ENCODE measurements at regions not wholly inside any gene's neighbourhood (a gene's known extent, or its start where the extent isn't known, plus 50 kb on each side); places are given as distances from the start of the nearest gene placed in this dataset.

DNA sequence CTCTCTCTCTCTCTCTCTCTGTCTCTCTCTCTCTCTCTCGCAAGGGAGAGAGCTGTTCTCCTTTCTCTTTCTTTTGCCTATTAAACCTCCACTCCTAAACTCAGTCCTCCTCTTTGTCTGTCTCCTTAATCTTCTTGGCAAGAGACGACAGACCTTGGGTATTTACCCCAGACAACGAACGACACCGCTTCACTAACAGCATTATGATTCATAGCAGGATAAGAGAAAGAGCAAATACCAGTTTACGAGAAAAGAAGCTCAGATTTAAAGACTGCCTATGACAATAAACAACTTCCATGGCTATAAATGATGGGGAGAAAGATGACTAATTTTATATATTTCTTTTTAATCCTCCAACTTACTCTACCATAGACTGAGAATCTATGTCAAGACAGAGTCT lies 1396.5 kb upstream of the CELF2 start:
- no peak overlapping the region for H3K4me3 ChIP-seq (ENCODE audit: low read depth, low read length)
- TF ChIP-seq, protein P1, sequence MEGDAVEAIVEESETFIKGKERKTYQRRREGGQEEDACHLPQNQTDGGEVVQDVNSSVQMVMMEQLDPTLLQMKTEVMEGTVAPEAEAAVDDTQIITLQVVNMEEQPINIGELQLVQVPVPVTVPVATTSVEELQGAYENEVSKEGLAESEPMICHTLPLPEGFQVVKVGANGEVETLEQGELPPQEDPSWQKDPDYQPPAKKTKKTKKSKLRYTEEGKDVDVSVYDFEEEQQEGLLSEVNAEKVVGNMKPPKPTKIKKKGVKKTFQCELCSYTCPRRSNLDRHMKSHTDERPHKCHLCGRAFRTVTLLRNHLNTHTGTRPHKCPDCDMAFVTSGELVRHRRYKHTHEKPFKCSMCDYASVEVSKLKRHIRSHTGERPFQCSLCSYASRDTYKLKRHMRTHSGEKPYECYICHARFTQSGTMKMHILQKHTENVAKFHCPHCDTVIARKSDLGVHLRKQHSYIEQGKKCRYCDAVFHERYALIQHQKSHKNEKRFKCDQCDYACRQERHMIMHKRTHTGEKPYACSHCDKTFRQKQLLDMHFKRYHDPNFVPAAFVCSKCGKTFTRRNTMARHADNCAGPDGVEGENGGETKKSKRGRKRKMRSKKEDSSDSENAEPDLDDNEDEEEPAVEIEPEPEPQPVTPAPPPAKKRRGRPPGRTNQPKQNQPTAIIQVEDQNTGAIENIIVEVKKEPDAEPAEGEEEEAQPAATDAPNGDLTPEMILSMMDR (IDR thresholded peaks at IDR 0.05; ENCODE audit: borderline replicate concordance, insufficient read depth, low read depth, low read length) = no peak

DNA sequence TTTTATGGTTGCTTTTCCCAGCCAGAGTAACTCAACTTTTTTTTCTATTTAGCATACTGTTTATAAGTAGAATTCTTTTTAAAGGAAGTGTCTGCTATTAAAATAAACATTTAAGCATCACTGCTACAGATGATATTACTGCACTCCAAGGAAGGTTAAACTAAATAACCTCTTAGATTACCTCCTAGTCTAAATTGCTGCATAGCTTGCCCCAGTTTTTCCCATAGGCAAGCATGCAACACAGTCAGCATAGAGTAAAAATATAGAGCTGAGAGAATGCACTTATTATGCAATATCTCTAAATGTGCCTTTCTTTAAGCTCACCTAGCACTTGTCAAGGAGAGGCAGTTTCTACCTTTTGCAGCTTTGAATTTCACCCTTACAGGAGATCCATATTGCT lies 1392.4 kb upstream of the CELF2 start:
- TF ChIP-seq, protein P1 (IDR thresholded peaks at IDR 0.05; ENCODE audit: borderline replicate concordance, insufficient read depth, low read depth, low read length) = no peak
- H3K4me3 ChIP-seq (ENCODE audit: low read depth, low read length) = no peak overlapping the region

DNA sequence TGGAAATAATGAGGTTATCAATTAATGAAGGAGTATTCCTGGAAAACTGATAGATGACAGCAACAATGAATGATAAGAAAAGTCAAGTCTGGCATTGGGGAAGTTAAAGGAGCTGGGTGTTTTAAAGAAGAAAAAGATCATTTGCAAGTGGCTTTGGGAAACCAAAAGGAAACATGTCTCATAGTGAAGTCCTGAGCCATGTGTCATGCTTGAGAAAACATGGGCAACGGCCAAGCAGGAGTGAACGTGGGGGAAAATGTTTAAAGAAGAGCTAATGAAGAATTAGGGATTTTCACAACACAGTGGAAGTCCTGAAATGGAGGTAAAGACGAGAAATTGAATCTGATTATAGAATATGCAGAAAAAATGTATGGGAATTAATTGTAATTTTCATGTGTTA lies 1383.2 kb upstream of the CELF2 start:
- H3K4me3 ChIP-seq (ENCODE audit: low read depth, low read length) = no peak overlapping the region
- TF ChIP-seq, protein P1 (IDR thresholded peaks at IDR 0.05; ENCODE audit: borderline replicate concordance, insufficient read depth, low read depth, low read length) = no peak

DNA sequence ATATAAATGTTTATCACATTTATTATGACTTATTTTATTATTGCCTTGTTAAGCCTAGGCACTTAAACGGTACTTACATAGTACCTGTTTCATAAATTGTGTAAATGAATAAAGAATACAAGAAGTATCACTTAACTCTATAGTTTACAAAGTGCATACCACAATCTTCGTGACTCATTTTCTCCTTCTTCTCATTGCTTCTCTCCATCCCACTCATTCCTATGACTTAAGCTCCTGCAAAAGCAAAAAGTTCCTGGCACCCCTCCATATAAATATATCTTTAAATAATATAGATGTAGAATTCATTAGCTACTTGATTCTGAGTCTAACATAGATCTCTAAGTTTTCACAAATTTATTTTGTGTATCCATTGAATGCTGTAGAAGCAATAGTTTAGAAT lies 1382.0 kb upstream of the CELF2 start:
- TF ChIP-seq, protein P1 (IDR thresholded peaks at IDR 0.05; ENCODE audit: borderline replicate concordance, insufficient read depth, low read depth, low read length) = no peak
- no peak overlapping the region for H3K4me3 ChIP-seq (ENCODE audit: low read depth, low read length)

DNA sequence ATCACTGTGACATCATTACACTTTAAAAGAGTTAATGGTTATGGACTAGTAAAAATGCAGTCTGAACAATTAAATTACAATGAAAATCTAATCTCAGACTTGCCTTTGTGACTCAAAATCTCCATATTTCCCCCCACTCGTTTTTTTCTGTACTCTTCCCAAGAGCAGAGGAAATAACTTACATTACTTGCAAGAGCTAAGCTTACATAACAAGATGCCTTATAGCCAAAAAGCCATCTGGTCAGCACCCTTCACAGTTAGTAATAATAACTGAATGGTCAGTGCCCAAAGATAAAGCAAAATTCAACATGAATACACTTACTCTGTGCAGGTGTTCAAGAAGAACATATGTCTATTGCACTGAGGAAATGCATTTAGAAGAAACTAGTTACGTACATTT lies 1381.5 kb upstream of the CELF2 start:
- TF ChIP-seq, protein P1 (IDR thresholded peaks at IDR 0.05; ENCODE audit: borderline replicate concordance, insufficient read depth, low read depth, low read length) = no peak
- H3K4me3 ChIP-seq (ENCODE audit: low read depth, low read length) = no peak overlapping the region

DNA sequence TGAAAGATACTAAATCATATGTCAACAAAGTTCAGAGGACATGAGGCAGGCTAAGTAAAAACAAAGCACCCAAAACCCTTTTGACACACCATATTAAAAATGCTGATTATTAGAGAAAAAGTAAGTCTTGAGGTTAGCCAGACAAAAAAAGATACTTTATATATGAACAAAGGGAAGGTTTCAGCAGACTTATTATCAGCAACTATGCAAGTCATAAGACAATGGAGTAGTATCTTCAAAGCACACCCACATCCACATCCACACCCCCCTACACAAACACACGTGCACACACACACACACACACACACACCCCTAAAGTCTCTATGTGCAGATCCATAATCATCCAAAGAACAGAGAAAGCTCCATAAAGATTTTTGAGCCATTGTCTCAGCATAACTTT lies 1373.9 kb upstream of the CELF2 start:
- TF ChIP-seq, protein P1 (IDR thresholded peaks at IDR 0.05; ENCODE audit: borderline replicate concordance, insufficient read depth, low read depth, low read length) = no peak
- H3K4me3 ChIP-seq (ENCODE audit: low read depth, low read length) = no peak overlapping the region

DNA sequence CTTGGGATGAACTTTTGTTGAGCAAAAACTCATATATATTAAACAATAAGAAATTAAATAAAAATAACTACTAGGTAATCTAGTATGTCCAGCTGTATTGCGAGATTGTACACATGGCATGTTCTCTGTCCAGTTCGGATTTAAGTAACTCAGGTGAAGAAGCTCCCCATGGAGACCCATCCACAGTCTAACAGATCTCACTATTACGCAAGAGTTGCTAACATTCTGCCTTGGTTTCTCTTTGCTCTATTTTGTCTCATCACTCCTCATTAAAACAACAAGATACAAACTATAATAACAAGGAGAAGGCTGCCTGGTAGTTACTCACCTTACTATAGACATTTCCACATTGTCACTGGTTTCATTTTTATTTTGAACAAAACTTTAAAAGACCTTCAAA lies 1372.3 kb upstream of the CELF2 start:
- TF ChIP-seq, protein P1 (IDR thresholded peaks at IDR 0.05; ENCODE audit: borderline replicate concordance, insufficient read depth, low read depth, low read length) = no peak
- H3K4me3 ChIP-seq (ENCODE audit: low read depth, low read length) = no peak overlapping the region

Measured in GM12875 (cell line).